GM18517 (cell line): ENCODE measurements at regions not wholly inside any gene's neighbourhood (a gene's known extent, or its start where the extent isn't known, plus 50 kb on each side); places are given as distances from the start of the nearest gene placed in this dataset.

ENCODE experiments used
- ATAC-seq: cut with Tn5 transposase; IDR thresholded peaks from one replicate; pipeline ENCODE4 v1.9.1; 2021; ENCODE audit warnings: mild to moderate bottlenecking, moderate library complexity; ENCODE audit not compliant: unreplicated experiment

- no peak for ATAC-seq
Measured at GRCh38 chr6:112697265-112697664, 350.1 kb downstream of the RFPL4B start.

GRCh38 chr6:112701201-112701600, 354.1 kb downstream of the RFPL4B start:
- no peak for ATAC-seq

DNA sequence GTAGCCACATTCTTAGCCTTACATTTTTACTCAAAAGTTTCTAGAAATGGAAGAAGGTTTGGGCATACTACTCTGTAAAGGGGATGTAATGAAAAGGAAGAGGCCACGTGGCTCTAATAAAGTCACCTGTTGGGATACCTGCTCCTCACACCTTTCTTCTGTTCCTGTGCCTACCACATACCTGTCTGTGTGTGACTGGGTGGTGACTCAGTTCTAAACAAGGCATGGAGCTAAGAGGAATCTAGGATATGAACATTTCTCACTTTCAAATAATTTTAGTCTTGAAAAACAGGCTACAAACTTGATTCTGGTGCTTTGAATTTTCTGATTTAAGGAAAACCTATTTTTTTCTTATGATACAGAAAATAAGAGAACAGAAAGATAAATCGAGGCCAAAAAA, 363.6 kb downstream of the RFPL4B start:
- no peak for ATAC-seq

- no peak for ATAC-seq
Measured at GRCh38 chr6:112713402-112713801, 366.3 kb downstream of the RFPL4B start.

DNA sequence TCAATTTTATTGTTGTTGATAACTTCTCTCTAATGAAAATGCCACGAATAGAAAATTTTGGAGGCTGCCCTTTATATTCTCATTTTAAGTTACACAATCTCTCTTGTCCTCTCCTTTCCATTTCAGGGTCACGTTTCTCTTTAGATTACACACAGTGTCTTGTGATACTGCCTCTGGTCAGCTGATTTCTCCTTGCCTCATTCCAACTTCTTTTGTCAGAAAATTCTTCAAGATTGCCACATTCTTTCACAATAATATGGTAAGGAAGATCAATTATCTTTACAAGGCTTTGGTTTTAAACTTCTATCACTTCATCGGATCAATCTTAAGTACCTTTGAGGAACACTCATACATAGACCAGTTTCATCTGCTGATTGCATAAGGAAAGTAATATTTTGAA, 370.3 kb downstream of the RFPL4B start:
- no peak for ATAC-seq

GRCh38 chr6:112717856-112718255, 370.7 kb downstream of the RFPL4B start:
- no peak for ATAC-seq

GRCh38 chr6:112725541-112726085, 378.5 kb downstream of the RFPL4B start:
- ATAC-seq, result no peak

GRCh38 chr6:112735129-112735528, 388.0 kb downstream of the RFPL4B start:
- no peak for ATAC-seq

DNA sequence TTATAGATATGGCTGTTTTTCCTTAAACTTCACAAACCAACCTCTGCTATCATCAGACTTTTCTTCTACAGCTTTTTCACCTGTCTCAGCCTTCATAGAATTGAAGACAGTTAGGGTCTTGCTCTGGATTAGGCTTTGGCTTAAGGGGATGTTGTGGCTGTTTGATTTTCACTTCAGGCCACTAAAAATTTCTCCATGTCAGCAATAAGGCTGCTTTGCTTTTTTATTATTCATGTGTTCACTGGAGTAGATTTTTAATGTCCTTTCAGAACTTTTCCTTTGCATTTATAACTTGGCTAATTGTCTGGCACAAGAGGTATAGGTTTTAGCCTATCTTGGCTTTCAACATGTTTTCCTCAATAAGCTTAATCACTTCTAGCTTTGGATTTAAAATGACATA, 392.6 kb downstream of the RFPL4B start:
- no peak for ATAC-seq

- ATAC-seq, result no peak
Measured at GRCh38 chr6:112743323-112743722, 396.2 kb downstream of the RFPL4B start.

DNA sequence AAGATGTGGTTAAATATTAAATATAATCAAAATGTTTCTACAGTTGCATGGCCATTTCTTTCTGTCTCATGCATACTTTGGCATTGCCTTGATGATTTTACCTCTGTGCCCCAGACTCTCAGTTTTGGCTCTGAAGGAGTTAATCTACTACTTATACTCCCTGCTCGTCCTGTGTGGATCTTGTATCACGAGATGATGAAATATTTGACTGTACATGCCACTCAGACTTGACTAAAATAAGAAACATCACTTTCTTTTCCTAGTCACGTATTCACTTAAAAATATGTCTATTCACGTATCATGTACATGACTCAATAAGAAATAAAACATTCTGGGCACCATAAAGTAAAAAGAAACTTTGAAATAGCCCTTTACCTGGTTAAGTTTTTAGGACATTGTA, 397.7 kb downstream of the RFPL4B start:
- ATAC-seq, result no peak

GRCh38 chr6:112745765-112746164, 398.6 kb downstream of the RFPL4B start:
- no peak for ATAC-seq

DNA sequence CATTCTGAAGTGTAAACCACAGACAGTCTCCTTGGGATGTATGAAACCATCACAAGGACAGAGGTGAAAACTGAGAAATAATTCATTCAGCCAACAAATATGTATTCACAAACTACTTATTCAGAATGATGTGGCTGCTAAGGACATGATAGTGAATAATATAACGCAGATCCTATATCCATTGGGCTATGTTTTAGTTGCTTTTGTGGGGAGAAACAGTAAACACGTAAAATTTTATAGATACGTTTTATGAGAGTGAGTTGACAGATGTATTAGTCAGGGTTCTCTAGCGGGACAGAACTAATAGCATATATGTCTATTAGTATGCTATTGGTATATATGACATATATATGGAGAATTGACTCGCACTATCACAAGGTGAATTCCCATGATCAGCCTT, 402.5 kb downstream of the RFPL4B start:
- ATAC-seq, result no peak

DNA sequence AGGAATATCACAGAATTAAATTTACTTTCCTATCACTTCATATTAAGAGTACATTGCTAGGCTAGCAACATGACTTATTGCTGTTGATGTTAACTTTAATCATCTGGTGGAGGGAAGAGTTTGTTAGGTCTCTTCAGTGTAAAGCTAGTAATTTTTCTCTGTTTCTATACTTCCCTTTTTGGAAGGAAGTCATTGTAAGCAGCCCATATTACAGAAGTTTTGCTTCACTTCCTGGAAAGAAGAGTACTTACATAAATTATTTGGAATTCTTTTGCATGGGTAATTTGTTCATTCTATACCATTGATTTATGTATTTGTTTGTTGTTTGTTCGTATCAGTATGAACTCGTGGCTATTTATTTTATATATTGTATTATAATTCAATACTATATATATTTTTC, 405.2 kb downstream of the RFPL4B start:
- no peak for ATAC-seq

DNA sequence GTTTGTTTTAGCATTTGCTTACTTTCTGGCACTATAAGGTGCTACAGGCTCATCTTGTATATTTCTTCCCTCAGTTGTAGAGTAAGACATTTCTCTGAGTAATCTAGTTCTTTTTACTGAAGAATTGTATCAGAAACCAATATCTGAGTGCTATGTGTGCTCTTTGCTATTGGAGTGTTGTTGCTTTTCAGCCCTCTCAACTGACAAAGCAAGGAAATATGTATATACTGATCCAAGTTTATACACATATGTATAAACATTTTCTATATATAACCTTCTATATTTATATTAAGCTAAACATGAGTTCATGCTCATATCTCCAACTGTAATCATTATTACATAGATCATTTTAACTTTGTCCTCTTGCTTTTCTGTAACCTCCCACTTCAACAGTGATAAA, 405.7 kb downstream of the RFPL4B start:
- no peak for ATAC-seq

- no peak for ATAC-seq
Measured at GRCh38 chr6:112760831-112761230, 413.7 kb downstream of the RFPL4B start.

GRCh38 chr6:112761740-112762139, 414.6 kb downstream of the RFPL4B start:
- ATAC-seq, result no peak

DNA sequence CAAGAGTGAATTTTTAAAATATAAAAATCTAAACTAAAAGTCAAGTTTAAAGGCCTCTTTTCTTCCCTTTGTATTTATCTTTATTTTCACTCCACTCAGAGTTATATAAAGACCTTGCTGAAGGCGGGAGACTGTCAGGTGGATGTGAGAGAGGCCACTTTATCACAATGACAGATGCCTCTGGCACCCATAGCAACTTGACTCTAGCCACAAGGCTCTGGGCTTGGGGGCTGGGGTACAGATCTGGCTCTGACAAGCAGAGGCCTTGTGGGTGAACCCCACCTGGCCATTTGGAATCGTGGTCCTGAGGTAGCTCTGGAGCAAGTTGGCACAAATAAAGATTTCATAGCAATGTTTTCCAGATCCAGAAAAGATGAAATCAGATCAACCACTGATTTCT, 417.2 kb downstream of the RFPL4B start:
- no peak for ATAC-seq

DNA sequence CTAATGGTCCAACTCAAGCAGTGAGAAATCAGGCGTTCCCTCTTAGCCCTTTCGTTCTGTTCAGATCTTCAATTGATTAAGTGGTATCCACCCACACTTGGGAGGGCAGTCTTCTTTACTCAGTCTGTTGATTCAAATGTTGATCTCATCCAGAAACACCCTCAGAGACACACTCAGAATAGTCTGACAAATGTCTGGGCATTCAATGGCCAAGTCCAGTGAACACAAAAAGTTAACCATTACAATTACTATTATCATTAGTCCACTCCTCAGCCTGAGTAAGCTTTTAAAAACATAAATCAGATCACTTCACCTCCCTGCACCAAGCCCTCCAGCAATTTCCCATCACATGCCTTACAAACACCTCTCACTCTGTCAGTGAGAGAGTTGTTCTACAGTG, 423.2 kb downstream of the RFPL4B start:
- ATAC-seq, result no peak

DNA sequence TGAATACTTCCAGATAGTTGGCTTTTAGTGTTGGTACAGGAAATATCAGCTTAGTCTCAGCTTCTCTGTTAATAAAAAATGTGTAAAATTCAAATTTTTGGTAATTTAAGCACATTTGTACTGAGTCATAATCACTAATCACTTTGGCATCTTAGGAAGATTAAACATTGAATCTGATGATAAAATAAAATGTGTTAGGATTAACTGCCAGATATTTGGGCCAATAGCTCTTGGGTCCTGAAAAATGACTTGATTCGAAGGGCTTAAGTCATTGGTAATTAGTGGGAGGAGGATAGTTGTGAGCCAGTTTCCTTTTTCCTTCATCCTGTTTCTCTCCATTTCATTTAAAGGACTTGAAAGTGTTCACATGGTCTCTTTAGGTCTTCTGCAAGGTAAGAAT, 426.1 kb downstream of the RFPL4B start:
- no peak for ATAC-seq

DNA sequence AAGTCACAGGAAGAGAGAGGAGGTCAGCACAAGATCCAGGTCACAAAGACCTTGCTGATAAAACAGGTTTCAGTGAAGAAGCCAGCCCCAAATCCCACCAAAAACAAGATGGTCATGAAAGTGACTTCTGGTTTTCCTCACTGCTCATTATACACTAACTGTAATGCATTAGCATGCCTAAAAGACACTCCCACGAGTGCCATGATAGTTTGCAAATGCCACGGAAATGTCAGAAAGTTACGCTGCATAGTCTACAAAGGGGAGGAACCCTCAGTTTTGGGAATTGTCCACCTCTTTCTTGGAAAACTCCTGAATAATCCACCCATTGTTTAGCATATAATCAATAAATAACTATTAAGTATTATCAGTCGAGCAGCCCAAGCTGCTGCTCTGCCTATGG, 427.2 kb downstream of the RFPL4B start:
- no peak for ATAC-seq

- peak; percentile 93 for ATAC-seq
Measured at GRCh38 chr6:112780498-112781096, 433.5 kb downstream of the RFPL4B start.

DNA sequence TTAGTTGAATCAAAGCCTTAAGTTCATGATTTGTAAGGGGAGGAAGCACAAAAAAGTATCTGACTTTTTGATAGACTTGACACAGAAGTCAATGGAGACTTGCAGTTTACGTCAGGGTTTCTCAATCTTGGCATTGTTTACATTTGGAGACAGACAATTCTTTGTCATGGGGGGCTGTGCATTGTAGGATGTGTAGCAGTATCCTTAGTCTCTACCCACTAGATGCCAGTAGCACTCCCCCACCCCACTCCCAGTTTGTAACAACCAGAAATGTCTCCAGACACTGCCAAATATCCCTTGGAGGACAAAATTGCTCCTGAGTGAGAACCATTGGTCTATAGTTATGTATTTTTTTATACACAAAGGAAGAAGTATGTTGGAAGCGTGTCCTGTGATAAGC, 434.1 kb downstream of the RFPL4B start:
- ATAC-seq, result no peak
